H1 (cell line): ENCODE measurements at regions not wholly inside any gene's neighbourhood (a gene's known extent, or its start where the extent isn't known, plus 50 kb on each side); places are given as distances from the start of the nearest gene placed in this dataset.

ENCODE experiments used
- CEBPB ChIP-seq: IDR thresholded peaks from 2 replicates; pipeline ENCODE4 v1.6.1; 2012; ENCODE audit warnings: low read depth, low read length
- CHD2 ChIP-seq: IDR thresholded peaks from 2 replicates; pipeline ENCODE4 v1.6.1; 2012; ENCODE audit warnings: low read length, improper control_type of control experiment
- CTBP2 ChIP-seq: IDR thresholded peaks from 2 replicates; pipeline ENCODE4 v1.7.0; 2011; ENCODE audit warnings: borderline replicate concordance, mild to moderate bottlenecking, moderate library complexity, mixed read lengths, low read length; ENCODE audit not compliant: insufficient read depth, insufficient read length
- EGR1 ChIP-seq: IDR thresholded peaks from 2 replicates; pipeline ENCODE4 v1.6.1; 2011; ENCODE audit warnings: low read depth, low read length, borderline replicate concordance
- EZH2 ChIP-seq: fragments of 200-600 bp; sonication (generic); IDR thresholded peaks from 2 replicates; pipeline ENCODE4 v1.7.1; 2012; ENCODE audit warnings: low read depth, mild to moderate bottlenecking, moderate library complexity, low read length, inconsistent platforms; ENCODE audit not compliant: severe bottlenecking
- FOSL1 ChIP-seq: IDR thresholded peaks from 2 replicates; pipeline ENCODE4 v1.6.1; 2011; ENCODE audit warnings: mild to moderate bottlenecking, low read depth, low read length, moderate library complexity; ENCODE audit not compliant: insufficient read depth
- SIX5 ChIP-seq: IDR thresholded peaks from 2 replicates; pipeline ENCODE4 v1.6.1; 2011; ENCODE audit warnings: mild to moderate bottlenecking, low read depth, low read length
- SP1 ChIP-seq: IDR thresholded peaks from 2 replicates; pipeline ENCODE4 v1.6.1; 2011; ENCODE audit warnings: low read depth, low read length
- TF ChIP-seq, protein P1 (sequence below): fragments of 300-600 bp; sonication (generic); IDR thresholded peaks from 2 replicates; pipeline ENCODE4 v1.7.1; 2012; ENCODE audit warnings: low read length, moderate library complexity, mild to moderate bottlenecking, inconsistent platforms; ENCODE audit not compliant: insufficient replicate concordance

DNA sequence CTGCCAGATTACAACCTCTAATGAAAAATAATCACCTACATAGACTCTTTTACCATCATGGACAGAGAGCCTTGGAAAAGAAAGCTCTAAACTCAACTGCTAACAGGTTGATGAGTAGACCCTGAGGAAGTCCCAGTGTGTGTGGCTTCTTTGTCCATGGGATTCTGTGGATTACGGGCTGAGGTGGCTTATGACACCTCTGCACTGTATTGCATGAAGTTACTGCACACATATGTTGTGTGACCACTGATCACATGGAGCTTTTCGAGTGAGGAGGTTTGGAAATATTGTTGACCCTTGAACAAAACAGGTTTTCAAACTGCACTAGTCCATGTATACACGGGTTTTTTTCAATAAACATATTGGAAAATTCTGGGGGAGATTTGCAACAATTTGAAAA is 124.4 kb downstream of the RIN2 start (continued):
- TF ChIP-seq, protein P1, sequence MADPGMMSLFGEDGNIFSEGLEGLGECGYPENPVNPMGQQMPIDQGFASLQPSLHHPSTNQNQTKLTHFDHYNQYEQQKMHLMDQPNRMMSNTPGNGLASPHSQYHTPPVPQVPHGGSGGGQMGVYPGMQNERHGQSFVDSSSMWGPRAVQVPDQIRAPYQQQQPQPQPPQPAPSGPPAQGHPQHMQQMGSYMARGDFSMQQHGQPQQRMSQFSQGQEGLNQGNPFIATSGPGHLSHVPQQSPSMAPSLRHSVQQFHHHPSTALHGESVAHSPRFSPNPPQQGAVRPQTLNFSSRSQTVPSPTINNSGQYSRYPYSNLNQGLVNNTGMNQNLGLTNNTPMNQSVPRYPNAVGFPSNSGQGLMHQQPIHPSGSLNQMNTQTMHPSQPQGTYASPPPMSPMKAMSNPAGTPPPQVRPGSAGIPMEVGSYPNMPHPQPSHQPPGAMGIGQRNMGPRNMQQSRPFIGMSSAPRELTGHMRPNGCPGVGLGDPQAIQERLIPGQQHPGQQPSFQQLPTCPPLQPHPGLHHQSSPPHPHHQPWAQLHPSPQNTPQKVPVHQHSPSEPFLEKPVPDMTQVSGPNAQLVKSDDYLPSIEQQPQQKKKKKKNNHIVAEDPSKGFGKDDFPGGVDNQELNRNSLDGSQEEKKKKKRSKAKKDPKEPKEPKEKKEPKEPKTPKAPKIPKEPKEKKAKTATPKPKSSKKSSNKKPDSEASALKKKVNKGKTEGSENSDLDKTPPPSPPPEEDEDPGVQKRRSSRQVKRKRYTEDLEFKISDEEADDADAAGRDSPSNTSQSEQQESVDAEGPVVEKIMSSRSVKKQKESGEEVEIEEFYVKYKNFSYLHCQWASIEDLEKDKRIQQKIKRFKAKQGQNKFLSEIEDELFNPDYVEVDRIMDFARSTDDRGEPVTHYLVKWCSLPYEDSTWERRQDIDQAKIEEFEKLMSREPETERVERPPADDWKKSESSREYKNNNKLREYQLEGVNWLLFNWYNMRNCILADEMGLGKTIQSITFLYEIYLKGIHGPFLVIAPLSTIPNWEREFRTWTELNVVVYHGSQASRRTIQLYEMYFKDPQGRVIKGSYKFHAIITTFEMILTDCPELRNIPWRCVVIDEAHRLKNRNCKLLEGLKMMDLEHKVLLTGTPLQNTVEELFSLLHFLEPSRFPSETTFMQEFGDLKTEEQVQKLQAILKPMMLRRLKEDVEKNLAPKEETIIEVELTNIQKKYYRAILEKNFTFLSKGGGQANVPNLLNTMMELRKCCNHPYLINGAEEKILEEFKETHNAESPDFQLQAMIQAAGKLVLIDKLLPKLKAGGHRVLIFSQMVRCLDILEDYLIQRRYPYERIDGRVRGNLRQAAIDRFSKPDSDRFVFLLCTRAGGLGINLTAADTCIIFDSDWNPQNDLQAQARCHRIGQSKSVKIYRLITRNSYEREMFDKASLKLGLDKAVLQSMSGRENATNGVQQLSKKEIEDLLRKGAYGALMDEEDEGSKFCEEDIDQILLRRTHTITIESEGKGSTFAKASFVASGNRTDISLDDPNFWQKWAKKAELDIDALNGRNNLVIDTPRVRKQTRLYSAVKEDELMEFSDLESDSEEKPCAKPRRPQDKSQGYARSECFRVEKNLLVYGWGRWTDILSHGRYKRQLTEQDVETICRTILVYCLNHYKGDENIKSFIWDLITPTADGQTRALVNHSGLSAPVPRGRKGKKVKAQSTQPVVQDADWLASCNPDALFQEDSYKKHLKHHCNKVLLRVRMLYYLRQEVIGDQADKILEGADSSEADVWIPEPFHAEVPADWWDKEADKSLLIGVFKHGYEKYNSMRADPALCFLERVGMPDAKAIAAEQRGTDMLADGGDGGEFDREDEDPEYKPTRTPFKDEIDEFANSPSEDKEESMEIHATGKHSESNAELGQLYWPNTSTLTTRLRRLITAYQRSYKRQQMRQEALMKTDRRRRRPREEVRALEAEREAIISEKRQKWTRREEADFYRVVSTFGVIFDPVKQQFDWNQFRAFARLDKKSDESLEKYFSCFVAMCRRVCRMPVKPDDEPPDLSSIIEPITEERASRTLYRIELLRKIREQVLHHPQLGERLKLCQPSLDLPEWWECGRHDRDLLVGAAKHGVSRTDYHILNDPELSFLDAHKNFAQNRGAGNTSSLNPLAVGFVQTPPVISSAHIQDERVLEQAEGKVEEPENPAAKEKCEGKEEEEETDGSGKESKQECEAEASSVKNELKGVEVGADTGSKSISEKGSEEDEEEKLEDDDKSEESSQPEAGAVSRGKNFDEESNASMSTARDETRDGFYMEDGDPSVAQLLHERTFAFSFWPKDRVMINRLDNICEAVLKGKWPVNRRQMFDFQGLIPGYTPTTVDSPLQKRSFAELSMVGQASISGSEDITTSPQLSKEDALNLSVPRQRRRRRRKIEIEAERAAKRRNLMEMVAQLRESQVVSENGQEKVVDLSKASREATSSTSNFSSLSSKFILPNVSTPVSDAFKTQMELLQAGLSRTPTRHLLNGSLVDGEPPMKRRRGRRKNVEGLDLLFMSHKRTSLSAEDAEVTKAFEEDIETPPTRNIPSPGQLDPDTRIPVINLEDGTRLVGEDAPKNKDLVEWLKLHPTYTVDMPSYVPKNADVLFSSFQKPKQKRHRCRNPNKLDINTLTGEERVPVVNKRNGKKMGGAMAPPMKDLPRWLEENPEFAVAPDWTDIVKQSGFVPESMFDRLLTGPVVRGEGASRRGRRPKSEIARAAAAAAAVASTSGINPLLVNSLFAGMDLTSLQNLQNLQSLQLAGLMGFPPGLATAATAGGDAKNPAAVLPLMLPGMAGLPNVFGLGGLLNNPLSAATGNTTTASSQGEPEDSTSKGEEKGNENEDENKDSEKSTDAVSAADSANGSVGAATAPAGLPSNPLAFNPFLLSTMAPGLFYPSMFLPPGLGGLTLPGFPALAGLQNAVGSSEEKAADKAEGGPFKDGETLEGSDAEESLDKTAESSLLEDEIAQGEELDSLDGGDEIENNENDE = no peak
- TF ChIP-seq CHD2 (no peak), CEBPB (no peak), EGR1 (no peak), SP1 (no peak), CTBP2 (no peak), SIX5 (no peak), EZH2 (no peak), FOSL1 (no peak)
- TF ChIP-seq, all 59 proteins: peak for 0
